ENCODE measurements at regions not wholly inside any gene's neighbourhood (a gene's known extent, or its start where the extent isn't known, plus 50 kb on each side); places are given as distances from the start of the nearest gene placed in this dataset.

- no peak for ATAC-seq
- TF ChIP-seq TCF4 (CRISPR knock-in tag; IDR thresholded peaks at IDR 0.05; ENCODE audit: borderline replicate concordance): no peak
- no peak for TF ChIP-seq CSDC2 (CRISPR knock-in tag; IDR thresholded peaks at IDR 0.05)
- TF ChIP-seq ZNF8 (CRISPR knock-in tag; IDR thresholded peaks at IDR 0.05): no peak
- TF ChIP-seq RARB (CRISPR knock-in tag; IDR thresholded peaks at IDR 0.05): no peak
- TF ChIP-seq ZFP30 (CRISPR knock-in tag; IDR thresholded peaks at IDR 0.05): no peak
- no peak for TF ChIP-seq ESRRG (CRISPR knock-in tag; IDR thresholded peaks at IDR 0.05)
- no peak for TF ChIP-seq POU6F1 (CRISPR knock-in tag; IDR thresholded peaks at IDR 0.05; ENCODE audit: borderline replicate concordance, low read depth)
- TF ChIP-seq ARNTL (CRISPR knock-in tag; IDR thresholded peaks at IDR 0.05; ENCODE audit: borderline replicate concordance, low read depth): no peak
- no peak for TF ChIP-seq CSRNP3 (CRISPR knock-in tag; IDR thresholded peaks at IDR 0.05)
- TF ChIP-seq PPARA (CRISPR knock-in tag; IDR thresholded peaks at IDR 0.05; ENCODE audit: borderline replicate concordance): no peak
- no peak for TF ChIP-seq ZNF565 (CRISPR knock-in tag; conservative IDR thresholded peaks at IDR 0.05; ENCODE audit: low read depth)
Measured at GRCh38 chr2:11045294-11045693, 110.0 kb upstream of the SLC66A3 start.

GRCh38 chr2:11048335-11049008 is 106.8 kb upstream of the SLC66A3 start:
- ATAC-seq: no peak
- TF ChIP-seq CSRNP3 (CRISPR knock-in tag; IDR thresholded peaks at IDR 0.05) (no peak), TOX (CRISPR knock-in tag; IDR thresholded peaks at IDR 0.05; ENCODE audit: borderline replicate concordance) (no peak), PATZ1 (CRISPR knock-in tag; IDR thresholded peaks at IDR 0.05; ENCODE audit: borderline replicate concordance) (no peak), ARNTL (CRISPR knock-in tag; IDR thresholded peaks at IDR 0.05; ENCODE audit: borderline replicate concordance, low read depth) (no peak), PPARA (CRISPR knock-in tag; IDR thresholded peaks at IDR 0.05; ENCODE audit: borderline replicate concordance) (no peak)

- TF ChIP-seq RARB (CRISPR knock-in tag; IDR thresholded peaks at IDR 0.05) (no peak), ZNF70 (CRISPR knock-in tag; IDR thresholded peaks at IDR 0.05) (no peak), TOX (CRISPR knock-in tag; IDR thresholded peaks at IDR 0.05; ENCODE audit: borderline replicate concordance) (no peak), ISL1 (CRISPR knock-in tag; IDR thresholded peaks at IDR 0.05) (no peak), PATZ1 (CRISPR knock-in tag; IDR thresholded peaks at IDR 0.05; ENCODE audit: borderline replicate concordance) (no peak), GLIS3 (CRISPR knock-in tag; IDR thresholded peaks at IDR 0.05) (no peak), ZFP3 (CRISPR knock-in tag; IDR thresholded peaks at IDR 0.05) (no peak), OSR1 (CRISPR knock-in tag; IDR thresholded peaks at IDR 0.05) (no peak), ZNF565 (CRISPR knock-in tag; conservative IDR thresholded peaks at IDR 0.05; ENCODE audit: low read depth) (no peak)
Measured at GRCh38 chr2:11050565-11050964, 104.7 kb upstream of the SLC66A3 start.

GRCh38 chr2:11051280-11051679 is 104.0 kb upstream of the SLC66A3 start:
- no peak for ATAC-seq
- TF ChIP-seq ZFP30 (CRISPR knock-in tag; IDR thresholded peaks at IDR 0.05) (no peak), CSRNP3 (CRISPR knock-in tag; IDR thresholded peaks at IDR 0.05) (no peak), ZNF70 (CRISPR knock-in tag; IDR thresholded peaks at IDR 0.05) (no peak), ARNTL (CRISPR knock-in tag; IDR thresholded peaks at IDR 0.05; ENCODE audit: borderline replicate concordance, low read depth) (no peak), ZNF565 (CRISPR knock-in tag; conservative IDR thresholded peaks at IDR 0.05; ENCODE audit: low read depth) (no peak), ZFP3 (CRISPR knock-in tag; IDR thresholded peaks at IDR 0.05) (no peak), TSHZ2 (CRISPR knock-in tag; IDR thresholded peaks at IDR 0.05) (no peak), POU6F1 (CRISPR knock-in tag; IDR thresholded peaks at IDR 0.05; ENCODE audit: borderline replicate concordance, low read depth) (no peak), RARB (CRISPR knock-in tag; IDR thresholded peaks at IDR 0.05) (no peak)

More at GRCh38 chr2:11050565-11050964, 104.7 kb upstream of the SLC66A3 start:
- no peak for ATAC-seq

Data from SK-N-SH treated with all-trans-retinoic acid at 6 μM for 48 hours (cell line).